ENCODE measurements at regions not wholly inside any gene's neighbourhood (a gene's known extent, or its start where the extent isn't known, plus 50 kb on each side); places are given as distances from the start of the nearest gene placed in this dataset.

- ATAC-seq (no peak), DNase-seq (ENCODE audit: low read depth, low spot score) (no peak)
- TF ChIP-seq CTCF (IDR thresholded peaks at IDR 0.05), result no peak
- TF ChIP-seq POLR2AphosphoS5 (IDR thresholded peaks at IDR 0.05; ENCODE audit: low read depth, low read length), result no peak
- TF ChIP-seq TCF7L2 (IDR thresholded peaks at IDR 0.05; ENCODE audit: low read depth, low read length), result no peak
- TF ChIP-seq SIN3A (IDR thresholded peaks at IDR 0.05; ENCODE audit: borderline replicate concordance, insufficient read depth, low read depth, low read length), result no peak
- TF ChIP-seq, protein P1, sequence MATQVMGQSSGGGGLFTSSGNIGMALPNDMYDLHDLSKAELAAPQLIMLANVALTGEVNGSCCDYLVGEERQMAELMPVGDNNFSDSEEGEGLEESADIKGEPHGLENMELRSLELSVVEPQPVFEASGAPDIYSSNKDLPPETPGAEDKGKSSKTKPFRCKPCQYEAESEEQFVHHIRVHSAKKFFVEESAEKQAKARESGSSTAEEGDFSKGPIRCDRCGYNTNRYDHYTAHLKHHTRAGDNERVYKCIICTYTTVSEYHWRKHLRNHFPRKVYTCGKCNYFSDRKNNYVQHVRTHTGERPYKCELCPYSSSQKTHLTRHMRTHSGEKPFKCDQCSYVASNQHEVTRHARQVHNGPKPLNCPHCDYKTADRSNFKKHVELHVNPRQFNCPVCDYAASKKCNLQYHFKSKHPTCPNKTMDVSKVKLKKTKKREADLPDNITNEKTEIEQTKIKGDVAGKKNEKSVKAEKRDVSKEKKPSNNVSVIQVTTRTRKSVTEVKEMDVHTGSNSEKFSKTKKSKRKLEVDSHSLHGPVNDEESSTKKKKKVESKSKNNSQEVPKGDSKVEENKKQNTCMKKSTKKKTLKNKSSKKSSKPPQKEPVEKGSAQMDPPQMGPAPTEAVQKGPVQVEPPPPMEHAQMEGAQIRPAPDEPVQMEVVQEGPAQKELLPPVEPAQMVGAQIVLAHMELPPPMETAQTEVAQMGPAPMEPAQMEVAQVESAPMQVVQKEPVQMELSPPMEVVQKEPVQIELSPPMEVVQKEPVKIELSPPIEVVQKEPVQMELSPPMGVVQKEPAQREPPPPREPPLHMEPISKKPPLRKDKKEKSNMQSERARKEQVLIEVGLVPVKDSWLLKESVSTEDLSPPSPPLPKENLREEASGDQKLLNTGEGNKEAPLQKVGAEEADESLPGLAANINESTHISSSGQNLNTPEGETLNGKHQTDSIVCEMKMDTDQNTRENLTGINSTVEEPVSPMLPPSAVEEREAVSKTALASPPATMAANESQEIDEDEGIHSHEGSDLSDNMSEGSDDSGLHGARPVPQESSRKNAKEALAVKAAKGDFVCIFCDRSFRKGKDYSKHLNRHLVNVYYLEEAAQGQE (IDR thresholded peaks at IDR 0.05; ENCODE audit: insufficient read depth in 1 of 2, low read depth in 2 of 2, low read length in 1 of 2), result no peak
- POLR2A ChIA-PET, result no interaction called here
- CTCF ChIA-PET, result no interaction called here
- no peaks in the 10 kb centered on the region for H3K4me1 ChIP-seq (ENCODE audit: control insufficient read depth, insufficient read depth, low read length)
- BruUV-seq (replicated peaks), result no TSS peak
- no peaks in the 10 kb centered on the region for H3K36me3 ChIP-seq (ENCODE audit: control insufficient read depth, insufficient read depth, low read length)
- intact Hi-C loops (cut with micrococcal nuclease; ENCODE audit: unreplicated experiment) (no loop called here), in situ Hi-C loops (cut with HindIII; ENCODE audit: low pct_unique_long_range_greater_than_20kb, low sequenced_read_pairs) (no loop called here)
- no peak overlapping the region for H3K4me3 ChIP-seq (ENCODE audit: low read depth in 2 of 2, low read length in 2 of 2)
- H3K9me3 ChIP-seq (ENCODE audit: control insufficient read depth, insufficient read depth, low read depth, low read length), result peaks cover 5% of the 10 kb centered on the region; the same call in 1 of the 2 replicates
- H3K27ac ChIP-seq (ENCODE audit: low read length), result no peak overlapping the region
- no peaks in the 10 kb centered on the region for H3K27me3 ChIP-seq (ENCODE audit: control insufficient read depth, insufficient read depth, low read length)
Observed at GRCh38 chr3:148006508-148006907, 597.3 kb downstream of the ZIC1 start.

GRCh38 chr3:148008591-148008990 lies 599.4 kb downstream of the ZIC1 start:
- in situ Hi-C loops (cut with HindIII; ENCODE audit: low pct_unique_long_range_greater_than_20kb, low sequenced_read_pairs), result no loop called here
- H3K27ac ChIP-seq (ENCODE audit: low read length), result no peak overlapping the region
- no TSS peak for BruUV-seq (replicated peaks)
- intact Hi-C loops (cut with micrococcal nuclease; ENCODE audit: unreplicated experiment), result no loop called here
- no peaks in the 10 kb centered on the region for H3K27me3 ChIP-seq (ENCODE audit: control insufficient read depth, insufficient read depth, low read length)
- no peak overlapping the region for H3K4me3 ChIP-seq (ENCODE audit: low read depth in 2 of 2, low read length in 2 of 2)
- no peaks in the 10 kb centered on the region for H3K36me3 ChIP-seq (ENCODE audit: control insufficient read depth, insufficient read depth, low read length)
- TF ChIP-seq, protein P1 (IDR thresholded peaks at IDR 0.05; ENCODE audit: insufficient read depth in 1 of 2, low read depth in 2 of 2, low read length in 1 of 2), result no peak
- TF ChIP-seq CTCF (IDR thresholded peaks at IDR 0.05) (no peak), POLR2AphosphoS5 (IDR thresholded peaks at IDR 0.05; ENCODE audit: low read depth, low read length) (no peak), TCF7L2 (IDR thresholded peaks at IDR 0.05; ENCODE audit: low read depth, low read length) (no peak), SIN3A (IDR thresholded peaks at IDR 0.05; ENCODE audit: borderline replicate concordance, insufficient read depth, low read depth, low read length) (no peak)
- ATAC-seq (no peak), DNase-seq (ENCODE audit: low read depth, low spot score) (no peak)
- ChIA-PET POLR2A (no interaction called here), CTCF (no interaction called here)
- H3K4me1 ChIP-seq (ENCODE audit: control insufficient read depth, insufficient read depth, low read length), result no peaks in the 10 kb centered on the region
- H3K9me3 ChIP-seq (ENCODE audit: control insufficient read depth, insufficient read depth, low read depth, low read length), result peaks cover 5% of the 10 kb centered on the region; the same call in 1 of the 2 replicates

All from Panc1 (cell line).